ENCODE measurements at regions not wholly inside any gene's neighbourhood (a gene's known extent, or its start where the extent isn't known, plus 50 kb on each side); places are given as distances from the start of the nearest gene placed in this dataset.

GRCh38 chr2:3042601-3043585, 334.7 kb downstream of the EIPR1 start:
- Histone ChIP-seq H3K9me3 (no peaks in the 10 kb centered on the region), H3K4me3 (no peak overlapping the region), H3K36me3 (no peaks in the 10 kb centered on the region), H3K27me3 (no peaks in the 10 kb centered on the region), H3K27ac (no peak overlapping the region), H3K4me1 (peaks cover 0 to 11% (median 4%) of the 10 kb centered on the region in 4 donors)
- intact Hi-C loops (cut with DNase I) = no loop called here
- DNase-seq = no peak
- TF ChIP-seq EP300 (IDR thresholded peaks at IDR 0.05) (no peak), CTCF (IDR thresholded peaks at IDR 0.05) (no peak), POLR2AphosphoS5 (IDR thresholded peaks at IDR 0.05) (no peak), POLR2A (IDR thresholded peaks at IDR 0.05) (no peak)
- WGBS, 2 donors = 63 to 82% methylated on average over 20 of the region's 20 CpGs

GRCh38 chr2:3041841-3042600, 335.6 kb downstream of the EIPR1 start:
- intact Hi-C loops (cut with DNase I) = no loop called here
- peaks cover 0 to 11% (median 4%) of the 10 kb centered on the region in 4 donors for H3K4me1 ChIP-seq
- no peaks in the 10 kb centered on the region for H3K36me3 ChIP-seq
- no peak overlapping the region for H3K27ac ChIP-seq
- DNase-seq = no peak
- WGBS, 2 donors = 75 to 89% methylated on average over 25 of the region's 25 CpGs
- no peak overlapping the region for H3K4me3 ChIP-seq
- no peak for TF ChIP-seq CTCF (IDR thresholded peaks at IDR 0.05)
- no peaks in the 10 kb centered on the region for H3K9me3 ChIP-seq
- no peaks in the 10 kb centered on the region for H3K27me3 ChIP-seq

- no peaks in the 10 kb centered on the region for H3K36me3 ChIP-seq
- WGBS, 2 donors = 89 to 92% methylated on average over 17 of the region's 17 CpGs
- no peak overlapping the region for H3K4me3 ChIP-seq
- TF ChIP-seq CTCF (IDR thresholded peaks at IDR 0.05) (no peak), POLR2AphosphoS5 (IDR thresholded peaks at IDR 0.05) (no peak), POLR2A (IDR thresholded peaks at IDR 0.05) (no peak)
- no peaks in the 10 kb centered on the region for H3K9me3 ChIP-seq
- H3K27ac ChIP-seq = no peak overlapping the region
- peaks cover 0 to 11% (median 4%) of the 10 kb centered on the region in 4 donors for H3K4me1 ChIP-seq
- H3K27me3 ChIP-seq = no peaks in the 10 kb centered on the region
- no peak for DNase-seq
- intact Hi-C loops (cut with DNase I) = no loop called here
These were observed 336.4 kb downstream of the EIPR1 start for GRCh38 chr2:3041246-3041645.

GRCh38 chr2:3040496-3041140, 337.0 kb downstream of the EIPR1 start:
- H3K4me3 ChIP-seq = no peak overlapping the region
- no peaks in the 10 kb centered on the region for H3K27me3 ChIP-seq
- WGBS, 2 donors = 73 to 83% methylated on average over 17 of the region's 17 CpGs
- no peaks in the 10 kb centered on the region for H3K9me3 ChIP-seq
- no peak for DNase-seq
- intact Hi-C loops (cut with DNase I) = no loop called here
- H3K36me3 ChIP-seq = no peaks in the 10 kb centered on the region
- TF ChIP-seq CTCF (IDR thresholded peaks at IDR 0.05) = no peak
- no peak for TF ChIP-seq POLR2AphosphoS5 (IDR thresholded peaks at IDR 0.05)
- TF ChIP-seq POLR2A (IDR thresholded peaks at IDR 0.05) = no peak
- no peak for TF ChIP-seq EP300 (IDR thresholded peaks at IDR 0.05)
- H3K27ac ChIP-seq = no peak overlapping the region
- H3K4me1 ChIP-seq = peaks cover 0 to 11% (median 4%) of the 10 kb centered on the region in 4 donors

All from sigmoid colon (tissue), 6 donors.